ENCODE measurements at regions not wholly inside any gene's neighbourhood (a gene's known extent, or its start where the extent isn't known, plus 50 kb on each side); places are given as distances from the start of the nearest gene placed in this dataset.

DNA sequence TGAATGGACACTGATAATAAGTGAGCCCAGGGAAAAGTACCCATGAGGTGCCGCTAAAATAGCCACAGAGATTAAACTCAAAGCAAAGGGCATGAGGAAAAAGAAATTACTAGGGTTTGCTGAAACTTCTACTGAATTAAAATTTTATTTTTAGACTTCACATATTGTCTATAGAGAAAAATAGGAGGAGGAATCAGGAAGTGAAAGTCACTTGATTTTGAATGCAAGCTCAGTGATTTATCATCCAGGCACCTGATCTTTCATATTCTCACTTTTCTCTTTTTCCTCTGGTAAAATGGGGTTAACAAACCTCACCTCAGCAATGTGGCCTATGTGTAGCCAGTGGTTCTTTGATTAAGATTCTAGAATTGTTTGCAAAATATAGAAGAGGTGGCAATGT lies 479.8 kb downstream of the BCL11B start:
- no peak overlapping the region for H4K8ac ChIP-seq (ENCODE audit: low read depth in 2 of 2, low read length in 2 of 2)
- no peaks in the 10 kb centered on the region for H3K4me1 ChIP-seq (ENCODE audit: control insufficient read depth, insufficient read depth, low read length)
- H2BK15ac ChIP-seq (ENCODE audit: low read depth, low read length) = no peak overlapping the region
- no peak overlapping the region for H2AFZ ChIP-seq (replicated peaks; ENCODE audit: low read length, poor library complexity)
- H3K9ac ChIP-seq (ENCODE audit: low read depth, low read length) = no peak overlapping the region
- dilution Hi-C loops (cut with HindIII; ENCODE audit: low sequenced_read_pairs, unreplicated experiment) = no loop called here
- no peak overlapping the region for H4K5ac ChIP-seq (ENCODE audit: low read depth, low read length)
- intact Hi-C loops (cut with micrococcal nuclease) = no loop called here
- H2BK20ac ChIP-seq (ENCODE audit: low read depth, low read length) = no peak overlapping the region
- H3K9me1 ChIP-seq (ENCODE audit: insufficient read depth, low read length) = no peaks in the 10 kb centered on the region
- H3K14ac ChIP-seq (replicated peaks; ENCODE audit: low read depth, low read length) = no peak overlapping the region
- no peak for DNase-seq
- in situ Hi-C loops (cut with MboI; ENCODE audit: low sequenced_read_pairs) = no loop called here
- H3K27ac ChIP-seq (ENCODE audit: insufficient read depth, low read length) = no peak overlapping the region
- H3K27me3 ChIP-seq (ENCODE audit: control insufficient read depth, insufficient read depth, low read length) = no peaks in the 10 kb centered on the region
- no peak overlapping the region for H2AK9ac ChIP-seq (replicated peaks; ENCODE audit: low read depth, low read length, poor library complexity)
- no peak overlapping the region for H3K56ac ChIP-seq (ENCODE audit: extremely low read depth, insufficient read depth, low read length)
- no peak overlapping the region for H2BK120ac ChIP-seq (ENCODE audit: low read depth, low read length)
- no peak overlapping the region for H3K4ac ChIP-seq (ENCODE audit: low read depth, low read length)
- no CpG with 5 or more reads among the region's 1 CpG for WGBS, 2 experiments (ENCODE audit: extremely low coverage in 2 of 2, insufficient read length in 1 of 2)
- ChIA-PET POLR2A (ENCODE audit: unreplicated experiment) (no interaction called here), CTCF (no interaction called here)
- H3K79me1 ChIP-seq (ENCODE audit: low read depth in 1 of 2, low read length in 2 of 2) = no peaks in the 10 kb centered on the region
- H2BK5ac ChIP-seq (ENCODE audit: low read depth, low read length, poor library complexity, severe bottlenecking) = no peak overlapping the region
- no peak overlapping the region for H4K91ac ChIP-seq (ENCODE audit: insufficient read depth, low read depth, low read length)
- H3K4me3 ChIP-seq (ENCODE audit: insufficient read depth, low read depth, low read length) = no peak overlapping the region
- no peaks in the 10 kb centered on the region for H3K36me3 ChIP-seq (ENCODE audit: control insufficient read depth, insufficient read depth, low read length)
- H3K18ac ChIP-seq (ENCODE audit: low read depth, low read length) = no peak overlapping the region
- TF ChIP-seq RCOR1 (IDR thresholded peaks at IDR 0.05; ENCODE audit: insufficient replicate concordance, low read length) (no peak), BHLHE40 (IDR thresholded peaks at IDR 0.05; ENCODE audit: low read depth, low read length) (no peak), RFX5 (IDR thresholded peaks at IDR 0.05; ENCODE audit: low read depth, low read length) (no peak), MAFK (IDR thresholded peaks at IDR 0.05; ENCODE audit: low read depth, low read length) (no peak), CEBPB (IDR thresholded peaks at IDR 0.05; ENCODE audit: low read depth, low read length) (no peak), SMC3 (IDR thresholded peaks at IDR 0.05; ENCODE audit: low read depth, low read length) (no peak), NFE2L2 (IDR thresholded peaks at IDR 0.05; ENCODE audit: low read depth, low read length) (no peak), FOS (IDR thresholded peaks at IDR 0.05; ENCODE audit: low read depth, low read length) (no peak), MXI1 (IDR thresholded peaks at IDR 0.05; ENCODE audit: borderline replicate concordance, low read depth, low read length) (no peak), RAD21 (IDR thresholded peaks at IDR 0.05; ENCODE audit: low read length) (no peak), MAZ (IDR thresholded peaks at IDR 0.05; ENCODE audit: borderline replicate concordance, low read depth, low read length) (no peak), CHD1 (IDR thresholded peaks at IDR 0.05; ENCODE audit: low read depth, low read length) (no peak), POLR2A (IDR thresholded peaks at IDR 0.05; ENCODE audit: low read depth, low read length) (no peak)
- TF ChIP-seq, protein P1, sequence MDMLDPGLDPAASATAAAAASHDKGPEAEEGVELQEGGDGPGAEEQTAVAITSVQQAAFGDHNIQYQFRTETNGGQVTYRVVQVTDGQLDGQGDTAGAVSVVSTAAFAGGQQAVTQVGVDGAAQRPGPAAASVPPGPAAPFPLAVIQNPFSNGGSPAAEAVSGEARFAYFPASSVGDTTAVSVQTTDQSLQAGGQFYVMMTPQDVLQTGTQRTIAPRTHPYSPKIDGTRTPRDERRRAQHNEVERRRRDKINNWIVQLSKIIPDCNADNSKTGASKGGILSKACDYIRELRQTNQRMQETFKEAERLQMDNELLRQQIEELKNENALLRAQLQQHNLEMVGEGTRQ (IDR thresholded peaks at IDR 0.05; ENCODE audit: low read depth, low read length) = no peak
- TF ChIP-seq, protein P2, sequence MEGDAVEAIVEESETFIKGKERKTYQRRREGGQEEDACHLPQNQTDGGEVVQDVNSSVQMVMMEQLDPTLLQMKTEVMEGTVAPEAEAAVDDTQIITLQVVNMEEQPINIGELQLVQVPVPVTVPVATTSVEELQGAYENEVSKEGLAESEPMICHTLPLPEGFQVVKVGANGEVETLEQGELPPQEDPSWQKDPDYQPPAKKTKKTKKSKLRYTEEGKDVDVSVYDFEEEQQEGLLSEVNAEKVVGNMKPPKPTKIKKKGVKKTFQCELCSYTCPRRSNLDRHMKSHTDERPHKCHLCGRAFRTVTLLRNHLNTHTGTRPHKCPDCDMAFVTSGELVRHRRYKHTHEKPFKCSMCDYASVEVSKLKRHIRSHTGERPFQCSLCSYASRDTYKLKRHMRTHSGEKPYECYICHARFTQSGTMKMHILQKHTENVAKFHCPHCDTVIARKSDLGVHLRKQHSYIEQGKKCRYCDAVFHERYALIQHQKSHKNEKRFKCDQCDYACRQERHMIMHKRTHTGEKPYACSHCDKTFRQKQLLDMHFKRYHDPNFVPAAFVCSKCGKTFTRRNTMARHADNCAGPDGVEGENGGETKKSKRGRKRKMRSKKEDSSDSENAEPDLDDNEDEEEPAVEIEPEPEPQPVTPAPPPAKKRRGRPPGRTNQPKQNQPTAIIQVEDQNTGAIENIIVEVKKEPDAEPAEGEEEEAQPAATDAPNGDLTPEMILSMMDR (conservative IDR thresholded peaks at IDR 0.05; ENCODE audit: low read depth, low read length) = no peak
- TF ChIP-seq, protein P3, sequence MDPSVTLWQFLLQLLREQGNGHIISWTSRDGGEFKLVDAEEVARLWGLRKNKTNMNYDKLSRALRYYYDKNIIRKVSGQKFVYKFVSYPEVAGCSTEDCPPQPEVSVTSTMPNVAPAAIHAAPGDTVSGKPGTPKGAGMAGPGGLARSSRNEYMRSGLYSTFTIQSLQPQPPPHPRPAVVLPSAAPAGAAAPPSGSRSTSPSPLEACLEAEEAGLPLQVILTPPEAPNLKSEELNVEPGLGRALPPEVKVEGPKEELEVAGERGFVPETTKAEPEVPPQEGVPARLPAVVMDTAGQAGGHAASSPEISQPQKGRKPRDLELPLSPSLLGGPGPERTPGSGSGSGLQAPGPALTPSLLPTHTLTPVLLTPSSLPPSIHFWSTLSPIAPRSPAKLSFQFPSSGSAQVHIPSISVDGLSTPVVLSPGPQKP (IDR thresholded peaks at IDR 0.05; ENCODE audit: borderline replicate concordance, low read depth, low read length) = no peak
- H2AK5ac ChIP-seq (ENCODE audit: low read depth, low read length) = no peak overlapping the region
- no peak overlapping the region for H3K4me2 ChIP-seq (ENCODE audit: low read depth, low read length)
- no peak for ATAC-seq (ENCODE audit: low read depth)
- peaks cover 20% of the 10 kb centered on the region for H3K9me3 ChIP-seq (ENCODE audit: control insufficient read depth, insufficient read depth, low read length)
- no peak overlapping the region for H3K23ac ChIP-seq (ENCODE audit: low read depth, low read length)
- BruUV-seq (replicated peaks) = no TSS peak
- no peaks in the 10 kb centered on the region for H4K20me1 ChIP-seq (ENCODE audit: insufficient read depth, low read length)

Measured in IMR-90 (cell line).